Activated B cell treated with CpG ODN at 0.5 μM for 24 hours (primary cell): ENCODE measurements at regions not wholly inside any gene's neighbourhood (a gene's known extent, or its start where the extent isn't known, plus 50 kb on each side); places are given as distances from the start of the nearest gene placed in this dataset.

Experiments
- ATAC-seq: fragments of 200-7000 bp; cut with Tn5 transposase; one replicate; pipeline ENCODE4 v1.10.0; 2021; ENCODE audit warnings: low read depth, mild to moderate bottlenecking, moderate library complexity
- CTCF ChIA-PET: fragments of 350-600 bp; sonication (Branson Sonifier 250); formaldehyde crosslinking; loops from one replicate; lab custom pipeline; 2021; ENCODE audit warnings: antibody characterized with exemption; lab: Charles Lee
- POLR2A ChIA-PET: fragments of 350-600 bp; sonication (Branson Sonifier 250); formaldehyde crosslinking; loops from one replicate; lab custom pipeline; 2021; ENCODE audit warnings: antibody characterized with exemption; lab: Charles Lee
- DNase-seq: peaks from one replicate; pipeline ENCODE4 v3.0.0; 2022
- H3K27ac Mint-ChIP-seq: one replicate; pipeline ENCODE4 v1.8.0; 2020; ENCODE audit warnings: mixed read lengths
- H3K27me3 Mint-ChIP-seq: one replicate; pipeline ENCODE4 v1.8.0; 2021; ENCODE audit warnings: mixed read lengths
- H3K36me3 Mint-ChIP-seq: one replicate; pipeline ENCODE4 v1.8.0; 2021; ENCODE audit warnings: low read depth, mixed read lengths
- H3K4me1 Mint-ChIP-seq: one replicate; pipeline ENCODE4 v1.8.0; 2021; ENCODE audit warnings: mixed read lengths
- H3K4me3 Mint-ChIP-seq: one replicate; pipeline ENCODE4 v1.8.0; 2020; ENCODE audit warnings: mild to moderate bottlenecking, mixed read lengths
- H3K9me3 Mint-ChIP-seq: one replicate; pipeline ENCODE4 v1.8.0; 2020; ENCODE audit warnings: mixed read lengths
- CTCF ChIP-seq: fragments of 200-600 bp; IDR thresholded peaks from one replicate; pipeline ENCODE4 v1.8.0; 2022; ENCODE audit warnings: antibody characterized with exemption, mild to moderate bottlenecking
- intact Hi-C: fragments of 100-400 bp; cut with micrococcal nuclease; formaldehyde crosslinking; loops from one replicate; pipeline ENCODE4 v1.15.1; 2024

- ATAC-seq: no peak
- CTCF ChIA-PET: no interaction called here
Measured at GRCh38 chr6:19997104-19997503, 159.9 kb downstream of the ID4 start.

GRCh38 chr6:19998541-19998940 lies 161.4 kb downstream of the ID4 start:
- no peak for DNase-seq
- Mint-ChIP-seq H3K4me1 (no peaks in the 10 kb centered on the region), H3K9me3 (peaks cover 6% of the 10 kb centered on the region), H3K4me3 (no peak overlapping the region), H3K27me3 (no peaks in the 10 kb centered on the region), H3K36me3 (no peaks in the 10 kb centered on the region), H3K27ac (no peak overlapping the region)
- ATAC-seq: no peak
- ChIA-PET CTCF (no interaction called here), POLR2A (no interaction called here)
- intact Hi-C loops: no loop called here
- TF ChIP-seq CTCF: no peak

More at GRCh38 chr6:19997104-19997503, 159.9 kb downstream of the ID4 start:
- Mint-ChIP-seq H3K36me3 (no peaks in the 10 kb centered on the region), H3K9me3 (peaks cover 6% of the 10 kb centered on the region), H3K4me1 (no peaks in the 10 kb centered on the region), H3K27ac (no peak overlapping the region), H3K4me3 (no peak overlapping the region), H3K27me3 (no peaks in the 10 kb centered on the region)
- DNase-seq: no peak
- POLR2A ChIA-PET: no interaction called here
- no peak for TF ChIP-seq CTCF
- intact Hi-C loops: no loop called here

GRCh38 chr6:19999319-20000191 lies 162.4 kb downstream of the ID4 start:
- ChIA-PET POLR2A (no interaction called here), CTCF (no interaction called here)
- DNase-seq (no peak), ATAC-seq (no peak)
- Mint-ChIP-seq H3K27me3 (no peaks in the 10 kb centered on the region), H3K36me3 (no peaks in the 10 kb centered on the region), H3K9me3 (peaks cover 6% of the 10 kb centered on the region), H3K4me3 (no peak overlapping the region), H3K27ac (no peak overlapping the region), H3K4me1 (no peaks in the 10 kb centered on the region)
- TF ChIP-seq CTCF: no peak
- intact Hi-C loops: no loop called here

- Mint-ChIP-seq H3K36me3 (no peaks in the 10 kb centered on the region), H3K27ac (no peak overlapping the region), H3K9me3 (peaks cover 6% of the 10 kb centered on the region), H3K27me3 (no peaks in the 10 kb centered on the region), H3K4me1 (no peaks in the 10 kb centered on the region), H3K4me3 (no peak overlapping the region)
- intact Hi-C loops: no loop called here
- TF ChIP-seq CTCF: no peak
- DNase-seq (no peak), ATAC-seq (no peak)
- ChIA-PET POLR2A (interaction anchor here (0.5 kb wide), 1 partner anchor 24 kb away, joined by 3 read pairs; no protein-coding TSS in a partner anchor), CTCF (no interaction called here)
Measured at GRCh38 chr6:20001286-20001685, 164.1 kb downstream of the ID4 start.

- POLR2A ChIA-PET: no interaction called here
- DNase-seq: no peak
- Mint-ChIP-seq H3K4me1 (no peaks in the 10 kb centered on the region), H3K27ac (no peak overlapping the region), H3K9me3 (no peaks in the 10 kb centered on the region), H3K36me3 (no peaks in the 10 kb centered on the region), H3K4me3 (no peak overlapping the region), H3K27me3 (no peaks in the 10 kb centered on the region)
- CTCF ChIA-PET: no interaction called here
- no peak for ATAC-seq
- TF ChIP-seq CTCF: no peak
- intact Hi-C loops: no loop called here
Measured at GRCh38 chr6:20006037-20006436, 168.9 kb downstream of the ID4 start.
